ENCODE measurements at regions not wholly inside any gene's neighbourhood (a gene's known extent, or its start where the extent isn't known, plus 50 kb on each side); places are given as distances from the start of the nearest gene placed in this dataset.
A peak's percentile ranks its signal among the peaks of the same experiment; 100 is the strongest.

GRCh38 chr2:196224756-196225155 lies 53.4 kb upstream of the STK17B start:
- DNase-seq (ENCODE audit: low read depth in 2 of 2, low spot score in 1 of 2) = no peak

GRCh38 chr2:196225213-196225612 lies 53.8 kb upstream of the STK17B start:
- DNase-seq (ENCODE audit: low read depth in 2 of 2, low spot score in 1 of 2) = no peak

DNA sequence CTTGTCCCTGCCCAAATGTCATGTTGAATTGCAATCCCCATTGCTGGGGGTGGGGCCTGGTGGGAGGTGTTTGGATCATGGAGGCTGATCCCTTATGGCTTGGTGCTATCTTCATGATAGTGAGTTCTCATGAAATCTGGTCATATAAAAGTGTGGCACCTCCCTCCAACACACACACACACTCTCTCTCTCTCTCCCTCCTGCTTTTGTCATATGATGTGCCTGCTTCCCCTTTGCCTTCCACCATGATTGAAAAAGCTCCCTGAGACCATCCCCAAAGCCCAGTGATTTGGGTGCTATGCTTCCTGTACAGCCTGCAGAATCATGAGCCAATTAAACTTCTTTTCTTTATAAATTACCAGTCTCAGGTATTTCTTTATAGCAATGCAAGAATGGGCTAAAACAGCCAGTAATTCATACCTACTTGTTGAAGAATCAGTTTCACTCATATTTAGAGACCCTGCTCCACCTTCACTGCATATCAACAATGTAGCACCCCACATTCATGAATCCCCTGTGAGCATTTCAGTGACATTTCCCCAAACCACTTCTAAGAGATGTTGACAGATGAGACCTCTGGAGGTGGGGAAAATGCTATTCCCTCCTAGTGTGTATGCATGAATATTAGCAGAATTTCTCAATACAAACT lies 54.8 kb upstream of the STK17B start:
- DNase-seq (ENCODE audit: low read depth in 2 of 2, low spot score in 1 of 2) = no peak

DNA sequence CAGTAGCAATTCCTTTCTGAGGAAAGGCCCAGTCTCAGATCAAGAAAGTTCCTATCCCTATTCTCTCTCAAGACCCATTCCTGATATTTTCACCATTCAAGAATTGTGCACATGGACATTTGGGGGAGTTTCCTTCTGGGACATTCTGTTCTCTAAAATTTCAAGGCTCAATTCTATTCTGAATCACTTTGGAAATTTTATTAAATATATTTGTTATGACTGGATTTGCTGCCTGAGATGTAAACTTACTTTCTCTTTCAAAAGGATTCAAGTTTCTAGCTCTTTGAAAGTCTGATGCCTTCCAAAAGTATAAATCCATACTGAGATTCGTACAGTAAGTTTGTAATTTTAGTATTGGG lies 55.3 kb upstream of the STK17B start:
- DNase-seq (ENCODE audit: low read depth in 2 of 2, low spot score in 1 of 2) = no peak

- DNase-seq (ENCODE audit: low read depth in 2 of 2, low spot score in 1 of 2) = no peak
Measured at GRCh38 chr2:196229013-196229412, 57.6 kb upstream of the STK17B start.

- no peak for DNase-seq (ENCODE audit: low read depth in 2 of 2, low spot score in 1 of 2)
Measured at GRCh38 chr2:196230061-196230854, 58.9 kb upstream of the STK17B start.

DNA sequence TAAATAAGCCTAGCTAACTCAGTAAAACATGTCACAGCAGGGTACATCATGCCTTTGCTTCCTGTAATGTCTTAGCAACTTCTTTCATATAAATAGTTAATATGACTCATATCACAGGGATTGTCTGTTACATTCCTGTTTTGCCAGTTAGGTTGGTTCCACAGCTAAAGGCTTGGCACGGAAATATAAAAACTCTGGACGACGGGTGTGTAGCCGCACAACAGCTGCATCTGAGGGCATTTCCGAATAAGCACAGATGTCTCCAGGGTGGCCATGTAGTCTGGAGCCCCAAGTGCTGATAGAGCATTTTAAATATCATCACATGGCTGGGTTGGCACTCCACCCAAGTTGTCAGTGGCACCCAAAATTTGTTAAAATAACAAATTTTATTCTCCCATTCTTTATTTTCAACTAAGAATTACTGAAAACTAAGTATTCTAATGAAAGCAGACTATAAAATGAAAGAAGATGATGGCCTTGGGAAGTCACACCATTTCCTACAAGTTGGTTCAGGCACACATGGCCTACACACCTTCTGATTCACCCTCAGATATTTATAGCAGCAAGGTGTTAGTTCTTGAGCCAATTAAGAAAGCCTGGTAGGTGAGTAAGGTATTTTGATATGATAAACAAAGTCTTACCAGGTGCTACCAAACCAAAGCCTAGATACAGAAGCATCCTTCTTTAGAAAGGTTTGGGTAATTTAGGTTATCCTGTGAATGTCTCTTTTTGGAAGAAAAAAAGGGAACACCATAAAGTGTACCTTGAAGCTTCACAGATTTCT lies 61.8 kb upstream of the STK17B start:
- DNase-seq (ENCODE audit: low read depth in 2 of 2, low spot score in 1 of 2) = no peak

GRCh38 chr2:196233805-196234475 lies 62.6 kb upstream of the STK17B start:
- DNase-seq (ENCODE audit: low read depth in 2 of 2, low spot score in 1 of 2) = no peak

DNA sequence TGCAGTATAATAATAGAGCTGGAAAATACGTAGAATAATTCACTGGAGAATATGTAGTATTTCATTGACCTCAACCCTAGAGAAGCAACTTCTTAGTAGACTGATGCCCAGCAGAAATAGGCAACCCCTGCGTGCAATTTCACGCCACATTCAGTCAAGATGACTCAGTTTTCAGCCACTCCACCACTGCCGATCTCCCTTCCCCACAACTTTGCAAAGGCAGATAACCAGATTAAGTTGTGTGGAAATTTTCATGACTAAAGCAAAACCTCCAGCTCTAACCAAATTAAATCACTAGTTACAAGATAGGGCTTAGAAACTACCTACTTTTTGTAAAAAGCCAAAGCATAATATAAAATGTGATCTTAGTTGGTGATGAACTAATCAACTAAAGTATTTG lies 63.3 kb upstream of the STK17B start:
- DNase-seq (ENCODE audit: low read depth in 2 of 2, low spot score in 1 of 2) = peak in 1 of 2 donors; percentile 35

GRCh38 chr2:196238836-196239380 lies 67.5 kb upstream of the STK17B start:
- DNase-seq (ENCODE audit: low read depth in 2 of 2, low spot score in 1 of 2) = no peak

DNA sequence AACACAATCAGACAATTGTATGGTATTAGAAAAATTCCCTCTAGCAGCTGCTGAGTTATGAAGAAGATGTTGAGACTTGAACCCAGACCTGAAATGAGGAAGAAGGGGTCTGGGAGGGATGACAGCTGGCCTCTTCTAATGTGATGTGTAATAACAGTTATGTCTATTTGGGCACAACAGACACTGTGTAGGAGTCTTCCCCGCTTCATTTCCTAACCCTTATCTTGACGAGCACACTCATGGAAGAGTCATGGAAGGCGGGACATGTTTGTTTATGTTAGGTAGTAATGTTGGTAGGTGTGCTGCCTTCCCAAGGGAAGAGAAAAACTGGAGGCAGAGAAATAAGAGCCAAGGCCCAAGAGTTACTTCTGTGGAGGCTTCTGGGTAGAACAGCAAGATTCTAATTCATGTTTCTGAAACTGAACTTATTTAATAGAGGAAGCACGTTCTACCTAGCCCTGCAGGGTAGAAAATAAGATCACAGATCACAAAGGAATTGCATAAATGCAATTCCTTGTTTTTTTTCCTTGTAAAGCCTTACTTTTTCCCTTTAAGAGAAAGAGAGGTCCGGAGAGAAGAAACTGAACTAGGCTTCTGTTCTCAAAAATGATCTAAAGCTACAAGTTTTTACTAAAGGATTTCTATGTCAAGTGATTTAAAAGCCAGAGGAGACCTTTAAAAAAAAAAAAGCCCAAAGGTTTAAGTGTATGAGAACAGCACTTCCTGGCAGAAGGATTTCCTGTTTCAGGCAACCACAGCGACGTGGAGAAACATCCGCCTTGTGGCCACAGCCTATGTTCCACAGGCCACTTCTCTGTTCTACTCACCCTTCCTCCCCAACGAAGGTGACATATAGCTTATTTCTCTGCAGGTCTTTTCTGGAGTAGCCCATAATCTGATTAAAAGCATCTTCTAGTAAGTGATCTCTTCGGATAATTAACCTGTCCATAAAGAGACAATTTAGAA lies 68.5 kb upstream of the STK17B start:
- peak; percentile 54 to 67 for DNase-seq (ENCODE audit: low read depth in 2 of 2, low spot score in 1 of 2)

DNA sequence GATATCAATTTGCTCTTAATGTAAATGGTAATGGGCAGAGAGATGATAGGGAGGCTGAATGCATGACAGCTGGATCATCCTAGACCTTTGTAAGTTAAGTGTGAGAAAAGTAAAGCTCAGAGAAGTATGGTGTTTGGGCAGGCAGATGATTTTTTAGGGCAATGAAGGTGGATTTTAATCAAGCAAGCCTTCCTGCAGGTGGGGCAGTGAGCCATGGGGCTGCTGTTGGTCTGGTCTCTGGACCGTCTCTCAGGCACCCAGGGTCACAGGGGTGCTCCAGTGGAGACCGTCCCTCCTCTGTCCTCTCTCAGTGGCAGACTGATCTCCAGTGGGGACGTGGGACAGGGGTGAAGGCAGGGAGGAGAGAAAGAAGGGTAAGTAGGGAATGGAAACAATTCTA lies 69.8 kb upstream of the STK17B start:
- no peak for DNase-seq (ENCODE audit: low read depth in 2 of 2, low spot score in 1 of 2)

DNA sequence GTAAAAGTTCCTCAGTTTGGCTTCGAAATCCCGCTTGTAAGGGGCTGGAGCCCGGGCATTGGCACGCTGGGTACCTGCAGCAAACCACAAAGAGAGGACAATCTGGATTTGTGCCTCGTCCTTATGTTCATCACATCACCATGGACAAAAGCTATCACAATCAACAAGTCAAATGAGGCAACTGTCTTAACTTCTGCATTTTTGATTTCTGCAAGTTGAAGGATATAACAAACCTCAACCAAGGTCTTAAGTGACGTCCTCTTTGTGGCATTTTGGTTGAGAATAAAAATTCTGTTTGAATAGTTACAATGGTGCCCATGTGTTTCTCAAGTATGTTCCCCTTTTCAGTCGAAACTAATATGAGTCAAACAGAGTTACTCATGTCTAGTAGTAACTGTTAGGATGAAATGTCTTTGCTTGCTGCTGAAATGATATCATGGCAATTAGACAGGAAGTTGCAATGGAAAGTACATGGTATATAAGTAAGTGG lies 70.8 kb upstream of the STK17B start:
- no peak for DNase-seq (ENCODE audit: low read depth in 2 of 2, low spot score in 1 of 2)

GRCh38 chr2:196244516-196244915 lies 73.1 kb upstream of the STK17B start:
- DNase-seq (ENCODE audit: low read depth in 2 of 2, low spot score in 1 of 2) = no peak

DNA sequence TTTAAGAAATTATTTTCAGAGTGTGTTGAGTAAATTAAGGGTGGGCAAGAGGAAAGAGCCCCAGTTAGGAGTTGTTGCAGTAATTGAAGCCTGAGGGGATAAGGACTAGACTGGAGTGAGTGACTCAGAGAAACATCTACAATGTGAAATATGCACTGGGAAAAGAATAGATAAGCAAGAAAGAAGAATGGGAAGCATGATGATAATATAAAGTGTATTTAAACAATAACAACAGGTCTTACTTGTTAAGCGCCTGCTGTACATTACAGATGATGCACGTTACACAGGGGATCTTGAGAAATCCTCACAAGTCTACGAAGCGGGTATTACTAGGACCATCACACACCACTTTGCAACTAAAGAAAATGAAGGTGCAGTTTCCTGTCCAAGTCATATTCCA lies 73.6 kb upstream of the STK17B start:
- DNase-seq (ENCODE audit: low read depth in 2 of 2, low spot score in 1 of 2) = no peak

DNA sequence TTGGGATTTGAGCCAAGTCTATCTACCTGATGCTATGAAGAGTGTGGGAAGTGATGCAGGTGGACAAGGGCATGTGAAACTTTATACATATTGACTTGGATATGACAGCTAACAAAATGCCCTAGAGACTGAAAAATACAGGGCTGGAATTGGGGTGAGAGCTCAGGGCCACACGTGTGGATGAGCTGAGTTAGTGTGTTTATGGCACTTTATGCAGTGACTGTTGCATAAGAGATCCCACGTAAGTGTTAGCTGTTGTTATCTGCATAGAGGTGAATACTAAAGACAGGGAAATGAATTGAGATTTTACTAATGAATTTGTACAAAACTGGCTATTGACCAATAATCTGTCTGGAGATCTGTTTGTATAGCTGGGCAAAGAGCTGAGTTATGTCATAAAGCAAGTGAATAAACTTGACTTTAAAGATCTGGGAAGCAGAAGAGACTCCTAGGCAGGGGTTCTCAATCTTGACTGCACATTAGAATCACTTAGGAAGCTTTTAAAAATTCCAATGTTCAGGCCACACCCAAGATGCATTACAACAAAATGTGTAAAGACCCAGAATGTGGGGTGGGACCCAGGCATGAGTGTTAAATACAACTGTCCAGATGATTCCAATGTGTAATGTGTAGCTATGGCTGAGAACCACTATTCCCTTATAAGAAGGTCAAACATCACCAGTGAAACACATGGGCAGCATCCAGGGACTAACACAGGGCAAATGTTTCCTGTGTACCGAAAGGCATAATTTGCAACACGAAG lies 74.2 kb upstream of the STK17B start:
- no peak for DNase-seq (ENCODE audit: low read depth in 2 of 2, low spot score in 1 of 2)

- no peak for DNase-seq (ENCODE audit: low read depth in 2 of 2, low spot score in 1 of 2)
Measured at GRCh38 chr2:196247114-196247975, 76.0 kb upstream of the STK17B start.

- DNase-seq (ENCODE audit: low read depth in 2 of 2, low spot score in 1 of 2) = no peak
Measured at GRCh38 chr2:196247976-196248280, 76.5 kb upstream of the STK17B start.
